PC-3 (cell line): ENCODE measurements at regions not wholly inside any gene's neighbourhood (a gene's known extent, or its start where the extent isn't known, plus 50 kb on each side); places are given as distances from the start of the nearest gene placed in this dataset.

Experiments used
- ATAC-seq: fragments of 200-7000 bp; cut with Tn5 transposase; 2 replicates; pipeline ENCODE4 v1.9.1; 2020; ENCODE audit warnings: mild to moderate bottlenecking, moderate library complexity
- BruUV-seq: library from RNA; stranded (reverse); fragments of 400-500 nt; replicated peaks from 2 replicates; lab custom pipeline; 2021; lab: Mats Ljungman, UMichigan
- CTCF ChIA-PET: fragments of 300-600 bp; sonication (Branson Sonifier 250); formaldehyde crosslinking; loops from one replicate; lab custom pipeline; 2022; ENCODE audit warnings: antibody characterized with exemption; lab: Charles Lee
- POLR2A ChIA-PET: fragments of 300-600 bp; sonication (Branson Sonifier 250); formaldehyde crosslinking; loops from one replicate; lab custom pipeline; 2022; ENCODE audit warnings: antibody characterized with exemption; ENCODE audit not compliant: unreplicated experiment; lab: Charles Lee
- DNase-seq: peaks from one replicate; pipeline ENCODE4 v3.0.0-alpha.2; 2015
- H2AFZ ChIP-seq: fragments of 300-600 bp; sonication (generic); 2 replicates; pipeline ENCODE4 v1.6.0; 2016; ENCODE audit warnings: antibody characterized with exemption, low read length
- H3F3A ChIP-seq: fragments of 300-600 bp; sonication (generic); one replicate; pipeline ENCODE4 v1.6.0; 2017; ENCODE audit warnings: antibody characterized with exemption, low read length, control low read depth, mild to moderate bottlenecking; ENCODE audit not compliant: unreplicated experiment
- H3K27ac ChIP-seq: fragments of 300-600 bp; sonication (generic); 2 replicates; pipeline ENCODE4 v1.5.1; 2016; ENCODE audit warnings: mild to moderate bottlenecking, low read length
- H3K27me3 ChIP-seq: fragments of 300-600 bp; sonication (generic); 2 replicates; pipeline ENCODE4 v1.6.1; 2016; ENCODE audit warnings: low read length, mixed read lengths
- H3K36me3 ChIP-seq: fragments of 300-600 bp; sonication (generic); 2 replicates; pipeline ENCODE4 v1.6.1; 2016; ENCODE audit warnings: low read depth, mixed run types, low read length, mixed read lengths
- H3K4me1 ChIP-seq: fragments of 300-600 bp; sonication (generic); 2 replicates; pipeline ENCODE4 v1.5.1; 2016; ENCODE audit warnings: low read length; ENCODE audit not compliant: insufficient read depth
- H3K4me2 ChIP-seq: fragments of 300-600 bp; sonication (generic); 2 replicates; pipeline ENCODE4 v1.6.0; 2016; ENCODE audit warnings: low read length
- H3K4me3 ChIP-seq: fragments of 300-600 bp; sonication (generic); 2 replicates; pipeline ENCODE4 v1.5.1; 2016; ENCODE audit warnings: mild to moderate bottlenecking, low read length, mixed read lengths
- H3K79me2 ChIP-seq: fragments of 300-600 bp; sonication (generic); 2 replicates; pipeline ENCODE4 v1.6.1; 2017; ENCODE audit warnings: low read length, mixed read lengths
- H3K9ac ChIP-seq: fragments of 300-600 bp; sonication (generic); 2 replicates; pipeline ENCODE4 v1.6.0; 2016; ENCODE audit warnings: mild to moderate bottlenecking, low read length
- H3K9me2 ChIP-seq: fragments of 300-600 bp; sonication (generic); replicated peaks from 2 replicates; pipeline ENCODE4 v1.6.1; 2016; ENCODE audit warnings: mixed run types, low read length, mixed read lengths
- H3K9me3 ChIP-seq: fragments of 300-600 bp; sonication (generic); 2 replicates; pipeline ENCODE4 v1.6.1; 2016; ENCODE audit warnings: low read length, mixed read lengths
- H4K20me1 ChIP-seq: fragments of 300-600 bp; sonication (generic); 2 replicates; pipeline ENCODE4 v1.6.1; 2016; ENCODE audit warnings: low read length, mixed read lengths
- CTCF ChIP-seq: fragments of 300-600 bp; sonication (generic); conservative IDR thresholded peaks from 2 replicates; pipeline ENCODE4 v1.5.1; 2017; ENCODE audit warnings: antibody characterized with exemption, low read depth, mild to moderate bottlenecking, low read length
- EZH2 ChIP-seq: fragments of 300-600 bp; sonication (generic); IDR thresholded peaks from one replicate; pipeline ENCODE4 v1.6.1; 2017; ENCODE audit warnings: antibody characterized with exemption, mild to moderate bottlenecking, low read length; ENCODE audit not compliant: unreplicated experiment
- EZH2phosphoT487 ChIP-seq: fragments of 300-600 bp; sonication (generic); IDR thresholded peaks from 2 replicates; pipeline ENCODE4 v1.6.1; 2018; ENCODE audit warnings: mild to moderate bottlenecking, antibody characterized with exemption, low read length, borderline replicate concordance
- intact Hi-C: fragments of 100-400 bp; cut with micrococcal nuclease; formaldehyde crosslinking; loops from 2 replicates; pipeline ENCODE4 v1.9.0; 2023

- CTCF ChIA-PET = no interaction called here
- TF ChIP-seq EZH2 (no peak), EZH2phosphoT487 (no peak)
- Histone ChIP-seq H3K9me3 (no peaks in the 10 kb centered on the region), H3K9ac (no peak overlapping the region), H3K27ac (no peak overlapping the region), H4K20me1 (no peaks in the 10 kb centered on the region), H3K27me3 (no peaks in the 10 kb centered on the region), H3K4me1 (no peaks in the 10 kb centered on the region), H3K4me3 (no peak overlapping the region), H3K9me2 (no peaks in the 10 kb centered on the region), H2AFZ (no peak overlapping the region), H3F3A (no peaks in the 10 kb centered on the region), H3K4me2 (no peak overlapping the region), H3K79me2 (no peaks in the 10 kb centered on the region), H3K36me3 (no peaks in the 10 kb centered on the region)
- POLR2A ChIA-PET = no interaction called here
- DNase-seq (no peak), ATAC-seq (no peak)
- intact Hi-C loops = no loop called here
- no TSS peak for BruUV-seq
Observed at GRCh38 chr3:187833799-187834578, 88.7 kb upstream of the BCL6 start.

- Histone ChIP-seq H3K27ac (no peak overlapping the region), H3K9me3 (no peaks in the 10 kb centered on the region), H3K9ac (no peak overlapping the region), H3K9me2 (no peaks in the 10 kb centered on the region), H2AFZ (no peak overlapping the region), H3K4me3 (no peak overlapping the region), H3K27me3 (no peaks in the 10 kb centered on the region), H3K79me2 (no peaks in the 10 kb centered on the region), H3K4me2 (no peak overlapping the region), H3K4me1 (no peaks in the 10 kb centered on the region), H3F3A (no peaks in the 10 kb centered on the region), H4K20me1 (no peaks in the 10 kb centered on the region), H3K36me3 (no peaks in the 10 kb centered on the region)
- CTCF ChIA-PET = no interaction called here
- TF ChIP-seq EZH2phosphoT487 = no peak
- TF ChIP-seq EZH2 = no peak
- no peak for TF ChIP-seq CTCF
- intact Hi-C loops = no loop called here
- no peak for DNase-seq
- no TSS peak for BruUV-seq
- POLR2A ChIA-PET = no interaction called here
- no peak for ATAC-seq
Observed at GRCh38 chr3:187836823-187837770, 91.8 kb upstream of the BCL6 start.

- ATAC-seq (no peak), DNase-seq (no peak)
- H3K27me3 ChIP-seq = no peaks in the 10 kb centered on the region
- no peaks in the 10 kb centered on the region for H3K9me3 ChIP-seq
- H3K4me3 ChIP-seq = no peak overlapping the region
- intact Hi-C loops = no loop called here
- BruUV-seq = no TSS peak
- ChIA-PET POLR2A (no interaction called here), CTCF (no interaction called here)
- no peak for TF ChIP-seq EZH2
- TF ChIP-seq CTCF = no peak
- H3K79me2 ChIP-seq = no peaks in the 10 kb centered on the region
- H3K4me1 ChIP-seq = no peaks in the 10 kb centered on the region
- H3F3A ChIP-seq = no peaks in the 10 kb centered on the region
- no peak overlapping the region for H3K4me2 ChIP-seq
- no peak overlapping the region for H2AFZ ChIP-seq
- H3K36me3 ChIP-seq = no peaks in the 10 kb centered on the region
- no peak overlapping the region for H3K27ac ChIP-seq
- no peak overlapping the region for H3K9ac ChIP-seq
- H3K9me2 ChIP-seq = no peaks in the 10 kb centered on the region
- H4K20me1 ChIP-seq = no peaks in the 10 kb centered on the region
Observed at GRCh38 chr3:187838016-187838540, 92.8 kb upstream of the BCL6 start.
